ENCODE measurements at regions not wholly inside any gene's neighbourhood (a gene's known extent, or its start where the extent isn't known, plus 50 kb on each side); places are given as distances from the start of the nearest gene placed in this dataset.

GRCh38 chr13:72208112-72208645 lies 341.2 kb upstream of the DACH1 start:
- no peak for DNase-seq

DNA sequence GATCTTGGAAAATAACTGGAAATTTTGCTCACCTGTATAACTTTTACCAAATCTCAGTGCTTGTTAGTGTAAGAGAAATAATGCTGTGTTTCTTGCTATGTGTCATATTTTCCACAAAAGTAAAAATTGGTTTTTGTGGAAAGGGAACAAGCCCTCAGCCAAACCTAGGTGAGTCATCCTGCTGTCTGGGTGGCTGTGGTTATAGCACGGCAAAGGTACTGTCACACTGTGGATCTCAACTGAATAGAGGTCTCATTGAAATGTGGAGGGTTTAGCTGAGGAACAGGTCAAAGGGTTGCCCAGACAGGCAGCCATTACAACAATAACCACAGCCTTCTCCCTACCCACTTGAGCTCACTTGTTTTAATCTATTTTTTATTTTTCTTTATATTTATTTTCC lies 338.8 kb upstream of the DACH1 start:
- no peak for DNase-seq

- no peak for DNase-seq
These were observed 337.3 kb upstream of the DACH1 start for GRCh38 chr13:72204291-72204690.

DNA sequence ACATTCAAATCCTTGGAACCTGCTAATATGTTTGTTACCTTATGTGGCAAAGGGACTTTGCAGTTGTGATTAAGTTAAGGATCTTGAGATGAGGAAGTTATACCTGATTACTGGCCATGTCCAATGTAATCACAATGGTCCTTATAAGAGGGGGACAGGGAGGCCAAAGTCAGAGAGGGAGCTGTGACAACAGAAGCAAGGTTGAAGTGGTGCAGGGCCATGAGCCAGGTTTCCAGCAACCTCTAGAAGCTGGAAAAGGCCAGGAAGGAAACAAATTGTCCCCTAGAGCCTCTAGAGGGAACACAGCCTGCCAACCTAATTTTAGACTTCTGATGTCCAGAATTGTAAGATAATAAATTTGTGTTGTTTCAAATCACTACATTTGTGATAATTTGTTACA lies 334.7 kb upstream of the DACH1 start:
- DNase-seq: no peak

DNA sequence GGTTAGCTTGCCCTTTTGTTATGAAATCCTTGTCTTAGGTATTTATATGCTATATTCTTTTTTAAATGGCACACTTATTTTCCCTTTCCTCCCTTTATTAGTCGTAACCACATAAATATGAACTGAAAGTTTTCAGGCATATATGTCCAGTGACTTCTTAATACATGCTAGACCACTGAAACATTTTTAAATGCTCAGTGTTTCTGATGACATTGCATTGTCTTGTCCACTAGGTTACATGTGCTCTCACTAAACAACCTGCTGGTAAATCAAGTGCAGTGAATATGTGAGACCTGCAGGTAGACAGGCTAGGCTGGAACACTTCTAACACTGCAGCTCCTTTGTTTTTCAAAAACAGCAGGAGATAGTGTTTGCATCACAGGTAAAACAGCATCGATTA lies 332.6 kb upstream of the DACH1 start:
- no peak for DNase-seq

DNA sequence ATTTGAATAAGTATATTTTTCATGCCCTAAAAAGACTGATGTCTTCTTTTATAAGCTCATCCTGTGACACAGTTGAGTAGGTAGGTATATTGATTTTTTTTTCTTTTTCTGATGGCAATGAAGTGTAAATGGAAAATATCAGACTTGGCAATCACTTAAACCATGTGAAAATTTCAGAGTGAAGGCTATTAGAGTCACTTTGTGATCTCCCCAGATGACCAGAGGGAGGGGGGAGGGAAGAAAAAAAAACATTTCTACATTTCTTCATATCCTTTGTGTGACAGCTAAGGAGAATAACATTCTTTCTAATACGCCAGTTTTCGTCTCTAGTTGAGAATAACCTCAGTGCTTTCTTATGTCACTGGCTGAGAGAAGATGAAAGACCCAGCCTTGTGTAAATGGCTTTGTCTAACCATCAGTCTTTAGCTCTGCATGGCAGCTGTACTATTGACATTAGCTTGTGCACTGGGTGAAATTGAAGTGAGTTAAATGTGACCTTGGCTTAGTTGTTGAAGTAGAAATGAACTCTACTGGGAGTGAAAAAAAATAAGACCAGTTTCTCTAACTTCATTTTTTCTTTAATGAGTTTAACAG lies 332.1 kb upstream of the DACH1 start:
- DNase-seq: no peak

- DNase-seq: no peak
These were observed 331.0 kb upstream of the DACH1 start for GRCh38 chr13:72198042-72198441.

GRCh38 chr13:72195044-72195704 lies 328.2 kb upstream of the DACH1 start:
- DNase-seq: no peak

DNA sequence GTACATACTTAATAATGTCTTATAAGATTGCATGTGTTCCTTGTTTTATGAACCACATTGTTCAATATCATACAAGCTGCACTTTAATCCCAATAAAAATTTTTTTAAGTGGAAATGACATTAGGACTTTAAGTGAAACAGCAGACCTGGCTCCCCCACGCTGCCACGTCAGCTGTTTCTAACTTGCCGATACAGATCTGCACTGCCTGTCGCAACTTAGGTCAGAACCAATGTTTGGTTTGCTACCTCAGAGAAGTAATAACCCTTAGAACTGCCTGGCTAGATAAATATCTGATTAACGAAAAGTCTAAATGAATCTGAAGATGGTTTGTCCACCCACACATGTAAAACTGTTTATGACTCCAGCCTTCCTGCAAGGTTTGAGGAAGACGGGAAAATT lies 327.5 kb upstream of the DACH1 start:
- no peak for DNase-seq

GRCh38 chr13:72186730-72187422 lies 319.9 kb upstream of the DACH1 start:
- DNase-seq: no peak

- DNase-seq: no peak
These were observed 318.8 kb upstream of the DACH1 start for GRCh38 chr13:72185776-72186175.

GRCh38 chr13:72181661-72182060 lies 314.7 kb upstream of the DACH1 start:
- DNase-seq: no peak

DNA sequence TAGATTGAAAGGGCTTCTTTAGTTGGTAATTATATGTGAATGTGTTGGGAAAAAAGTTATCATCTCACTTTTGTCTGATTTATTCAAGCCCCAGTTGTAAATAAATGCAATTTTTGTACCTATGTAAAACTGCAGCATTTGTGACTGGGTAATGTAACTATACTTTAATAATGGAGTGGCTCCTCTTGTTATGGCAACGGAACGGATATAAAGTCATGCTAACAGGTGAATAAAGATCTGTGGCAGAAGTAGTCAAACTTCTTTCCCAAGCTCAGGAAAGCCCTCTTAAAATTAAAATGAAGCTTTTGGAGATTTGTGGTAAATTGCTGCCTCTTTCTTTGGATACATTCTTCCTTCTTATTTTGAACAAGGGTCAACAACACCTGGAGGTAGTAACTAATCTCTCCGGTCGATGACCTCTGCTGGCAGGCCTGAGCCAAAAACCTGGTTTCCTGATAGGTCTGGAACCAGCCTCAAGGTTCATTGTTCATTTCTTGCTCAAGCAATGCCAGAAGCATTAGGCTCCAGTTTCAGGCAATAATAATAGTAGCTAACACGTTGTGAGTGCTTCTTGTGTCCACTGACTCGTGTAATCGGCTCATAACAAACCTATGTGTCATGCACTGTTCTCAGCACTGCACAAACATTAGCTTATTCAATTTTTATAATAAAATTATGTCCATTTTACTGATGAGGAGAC lies 313.4 kb upstream of the DACH1 start:
- DNase-seq: no peak

DNA sequence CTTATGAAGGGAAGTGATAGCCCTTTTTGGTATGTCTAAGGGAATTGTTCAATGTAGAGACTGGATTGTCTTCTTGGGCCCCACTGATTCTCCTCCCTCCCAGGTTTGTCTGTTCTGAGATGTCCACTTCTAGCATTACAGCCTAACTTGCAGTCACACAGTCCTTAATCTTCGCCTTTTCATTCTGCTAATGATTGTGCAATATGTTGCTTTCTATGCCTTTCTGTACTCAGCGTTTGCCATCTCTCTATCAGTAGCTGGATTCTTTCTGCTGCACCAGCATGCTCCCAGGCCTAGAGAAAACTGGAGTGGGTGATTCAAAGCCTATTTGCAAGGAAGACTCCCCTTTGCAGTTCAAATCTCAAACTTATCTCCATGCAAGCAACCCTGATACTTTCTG lies 307.5 kb upstream of the DACH1 start:
- DNase-seq: no peak

DNA sequence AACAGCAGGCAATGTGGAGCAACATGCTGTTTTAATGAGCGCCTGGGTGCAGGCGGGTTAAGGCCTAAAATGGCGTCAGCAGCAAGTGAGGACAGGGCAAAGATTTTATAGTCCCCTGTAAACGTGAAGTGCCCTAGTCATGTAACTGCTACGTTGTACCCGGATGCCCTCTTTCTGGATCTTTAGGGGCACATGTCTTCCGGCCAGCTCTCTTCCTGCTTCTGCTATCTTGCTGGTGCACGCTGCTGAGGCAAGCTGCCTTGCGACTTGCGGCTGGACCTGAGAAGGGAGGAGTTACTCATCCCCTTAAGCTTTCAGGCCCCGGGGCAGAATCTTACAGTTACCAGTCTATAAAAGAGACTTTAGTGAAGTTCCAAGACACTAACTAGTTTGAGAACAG lies 303.6 kb upstream of the DACH1 start:
- DNase-seq: no peak

DNA sequence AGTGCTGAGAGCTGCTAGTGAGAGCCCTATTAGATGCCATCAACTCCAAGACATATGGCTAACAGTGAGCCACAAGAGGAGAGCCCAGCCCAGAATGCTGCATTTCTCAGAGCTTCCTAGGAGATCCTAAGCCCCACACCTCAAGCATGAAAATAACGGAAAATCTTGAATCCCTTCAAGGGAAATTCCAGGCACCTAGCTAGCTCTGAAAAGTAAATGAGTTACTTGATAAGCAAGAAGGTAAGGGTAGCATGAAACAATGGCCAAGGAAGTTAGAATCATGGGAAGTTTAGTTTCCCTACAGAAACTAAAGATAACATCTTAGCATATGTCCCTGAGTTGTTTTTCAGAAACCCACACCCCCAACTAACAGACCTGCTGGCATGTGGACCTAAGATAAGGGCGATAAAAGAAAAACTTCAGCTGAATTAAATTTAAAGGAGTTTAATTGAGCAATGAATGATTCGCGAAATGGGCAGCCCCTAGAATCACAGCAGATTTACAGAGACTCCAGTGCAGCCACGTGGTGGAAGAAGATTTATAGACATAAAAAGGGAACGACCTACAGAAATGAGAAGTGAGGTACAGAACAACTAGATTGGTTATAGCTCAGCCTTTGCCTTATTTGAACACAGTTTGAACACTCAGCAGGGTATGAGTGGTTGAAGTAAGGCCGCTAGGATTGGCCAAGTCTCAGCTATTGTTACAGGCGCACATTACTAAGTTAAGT lies 301.3 kb upstream of the DACH1 start:
- no peak for DNase-seq

GRCh38 chr13:72166102-72166650 lies 299.2 kb upstream of the DACH1 start:
- no peak for DNase-seq

DNA sequence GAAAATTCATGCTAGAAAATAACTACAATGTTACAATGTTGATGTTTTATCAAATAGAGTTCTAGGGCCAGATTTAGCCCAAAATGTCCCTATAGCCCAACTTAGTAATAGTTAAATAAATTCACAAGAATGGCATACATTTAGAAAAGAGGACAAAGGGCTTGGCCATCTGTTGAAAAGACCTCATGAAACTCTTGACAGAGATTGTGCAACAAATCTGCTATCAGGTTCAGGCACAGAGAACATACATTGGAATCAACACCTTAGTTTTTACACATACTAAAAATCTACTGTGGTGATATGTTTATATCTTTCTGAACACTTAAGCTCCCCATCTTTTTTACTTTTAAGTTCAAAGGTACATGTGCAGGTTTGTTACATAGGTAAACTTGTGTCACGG lies 298.3 kb upstream of the DACH1 start:
- no peak for DNase-seq

DNA sequence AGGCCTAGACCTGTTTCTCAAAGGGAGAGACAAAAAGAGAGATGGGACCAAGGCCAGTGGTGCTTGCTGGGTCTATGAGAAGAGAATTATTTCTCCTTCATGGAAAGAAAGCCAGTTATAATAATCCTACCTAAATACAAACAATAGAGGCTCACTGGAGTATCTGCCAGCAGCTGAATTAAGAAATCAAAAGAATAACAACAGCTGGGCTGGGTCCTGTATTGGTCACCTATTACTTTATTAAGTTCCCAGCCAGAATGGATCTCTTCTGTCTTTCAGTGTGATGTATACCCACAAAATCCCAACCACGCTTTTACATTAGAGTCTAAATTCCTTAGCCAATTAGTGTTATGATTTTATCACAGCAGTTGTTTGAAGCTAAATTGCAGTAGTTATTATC lies 297.8 kb upstream of the DACH1 start:
- DNase-seq: peak; percentile 30

DNA sequence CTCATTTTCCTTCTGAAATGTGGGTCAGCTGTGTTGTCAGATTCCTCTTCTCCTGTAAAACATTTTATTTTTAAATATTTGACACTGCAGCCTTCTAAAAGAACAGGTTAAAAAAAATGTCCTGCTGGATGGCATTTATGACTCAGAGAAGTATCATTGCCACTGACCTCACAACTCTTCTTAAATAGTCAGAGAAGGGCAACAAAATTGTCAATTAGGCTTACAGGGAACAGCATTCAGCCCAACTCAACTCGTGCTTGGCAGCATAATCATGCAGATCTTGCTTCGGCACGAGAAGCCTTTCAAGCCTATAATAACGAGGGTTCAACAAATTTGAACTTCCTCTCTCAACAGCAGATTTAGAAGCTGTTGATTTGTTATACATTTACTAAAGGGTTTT lies 296.7 kb upstream of the DACH1 start:
- no peak for DNase-seq

DNA sequence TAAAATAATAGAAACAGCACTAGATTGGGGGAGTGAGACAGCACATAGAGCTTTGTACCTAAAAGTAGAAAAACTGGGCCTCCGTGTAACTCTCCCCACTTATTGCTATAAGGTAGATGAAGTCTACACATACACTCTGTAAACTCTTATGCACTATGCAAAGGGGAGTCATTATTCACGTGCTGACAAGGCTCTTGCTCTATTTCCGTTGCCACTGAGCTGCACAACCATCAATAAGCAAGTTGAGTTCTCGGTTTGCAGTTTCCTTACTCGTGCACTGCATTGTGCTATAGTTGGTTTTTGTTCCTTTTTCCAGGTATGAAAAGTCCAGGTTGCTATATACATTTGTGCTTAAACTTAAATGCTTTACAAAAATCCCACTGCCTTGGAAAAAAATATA lies 294.0 kb upstream of the DACH1 start:
- no peak for DNase-seq

- DNase-seq: no peak
These were observed 289.8 kb upstream of the DACH1 start for GRCh38 chr13:72156760-72157159.

DNA sequence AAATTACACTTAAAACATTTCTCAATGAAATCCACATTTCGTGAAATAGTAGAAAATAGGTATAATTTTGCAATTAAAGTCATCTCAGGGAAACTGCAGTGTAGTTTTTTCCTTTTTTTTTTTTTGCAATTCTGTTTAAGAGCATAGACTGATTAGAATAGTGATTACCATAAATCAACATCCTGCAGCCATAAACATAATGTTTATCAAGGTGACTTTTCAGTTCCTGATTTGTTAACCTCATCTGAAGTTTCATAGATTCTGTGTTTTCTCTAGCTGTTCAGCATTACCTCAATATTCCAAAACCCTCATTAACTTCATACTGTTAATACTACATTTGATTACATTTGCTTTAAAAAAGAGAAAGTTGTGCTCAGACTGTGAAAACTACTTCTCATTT lies 286.3 kb upstream of the DACH1 start:
- no peak for DNase-seq
